HG03342 (cell line): ENCODE measurements at regions not wholly inside any gene's neighbourhood (a gene's known extent, or its start where the extent isn't known, plus 50 kb on each side); places are given as distances from the start of the nearest gene placed in this dataset.
"Not testable (repeated sequence)": the region's sequence is repeated elsewhere in the genome, so short reads cannot be mapped to it uniquely, and the experiment has no call there.

ENCODE experiments used
- ATAC-seq: cut with Tn5 transposase; IDR thresholded peaks from one replicate; pipeline ENCODE4 v1.9.1; 2021; ENCODE audit warnings: mild to moderate bottlenecking, moderate library complexity; ENCODE audit not compliant: unreplicated experiment

- no peak for ATAC-seq
Observed at GRCh38 chr12:126218697-126219096, 1153.5 kb downstream of the AACS start.

- no peak for ATAC-seq
Observed at GRCh38 chr12:126219139-126219538, 1153.9 kb downstream of the AACS start.

GRCh38 chr12:126219654-126220279, 1154.5 kb downstream of the AACS start:
- no peak for ATAC-seq

GRCh38 chr12:126224032-126224431, 1158.8 kb downstream of the AACS start:
- no peak for ATAC-seq

- no peak for ATAC-seq
Observed at GRCh38 chr12:126228936-126229335, 1163.7 kb downstream of the AACS start.

GRCh38 chr12:126232711-126233110, 1167.5 kb downstream of the AACS start:
- ATAC-seq: no peak

- ATAC-seq: no peak
Observed at GRCh38 chr12:126233625-126234024, 1168.4 kb downstream of the AACS start.

GRCh38 chr12:126243814-126244440, 1178.7 kb downstream of the AACS start:
- ATAC-seq: no peak

- ATAC-seq: no peak
Observed at GRCh38 chr12:126247936-126248335, 1182.7 kb downstream of the AACS start.

GRCh38 chr12:126248871-126249403, 1183.7 kb downstream of the AACS start:
- no peak for ATAC-seq

GRCh38 chr12:126258190-126258589, 1193.0 kb downstream of the AACS start:
- ATAC-seq: no peak

- no peak for ATAC-seq
Observed at GRCh38 chr12:126262829-126263228, 1197.6 kb downstream of the AACS start.

- no peak for ATAC-seq
Observed at GRCh38 chr12:126268222-126268621, 1203.0 kb downstream of the AACS start.

- ATAC-seq: no peak
Observed at GRCh38 chr12:126271159-126271558, 1205.9 kb downstream of the AACS start.

- ATAC-seq: no peak
Observed at GRCh38 chr12:126282691-126283090, 1217.5 kb downstream of the AACS start.

GRCh38 chr12:126286203-126286602, 1221.0 kb downstream of the AACS start:
- no peak for ATAC-seq

- ATAC-seq: no peak
Observed at GRCh38 chr12:126290456-126290855, 1225.2 kb downstream of the AACS start.

GRCh38 chr12:126291987-126292386, 1226.8 kb downstream of the AACS start:
- ATAC-seq: not testable (repeated sequence)

GRCh38 chr12:126295652-126296051, 1230.4 kb downstream of the AACS start:
- ATAC-seq: no peak

GRCh38 chr12:126309278-126309677, 1244.0 kb downstream of the AACS start:
- no peak for ATAC-seq

GRCh38 chr12:126312457-126312856, 1247.2 kb downstream of the AACS start:
- no peak for ATAC-seq

GRCh38 chr12:126316411-126316810, 1251.2 kb downstream of the AACS start:
- ATAC-seq: no peak
